ENCODE measurements at regions not wholly inside any gene's neighbourhood (a gene's known extent, or its start where the extent isn't known, plus 50 kb on each side); places are given as distances from the start of the nearest gene placed in this dataset.
"Not testable (repeated sequence)": the region's sequence is repeated elsewhere in the genome, so short reads cannot be mapped to it uniquely, and the experiment has no call there.

DNA sequence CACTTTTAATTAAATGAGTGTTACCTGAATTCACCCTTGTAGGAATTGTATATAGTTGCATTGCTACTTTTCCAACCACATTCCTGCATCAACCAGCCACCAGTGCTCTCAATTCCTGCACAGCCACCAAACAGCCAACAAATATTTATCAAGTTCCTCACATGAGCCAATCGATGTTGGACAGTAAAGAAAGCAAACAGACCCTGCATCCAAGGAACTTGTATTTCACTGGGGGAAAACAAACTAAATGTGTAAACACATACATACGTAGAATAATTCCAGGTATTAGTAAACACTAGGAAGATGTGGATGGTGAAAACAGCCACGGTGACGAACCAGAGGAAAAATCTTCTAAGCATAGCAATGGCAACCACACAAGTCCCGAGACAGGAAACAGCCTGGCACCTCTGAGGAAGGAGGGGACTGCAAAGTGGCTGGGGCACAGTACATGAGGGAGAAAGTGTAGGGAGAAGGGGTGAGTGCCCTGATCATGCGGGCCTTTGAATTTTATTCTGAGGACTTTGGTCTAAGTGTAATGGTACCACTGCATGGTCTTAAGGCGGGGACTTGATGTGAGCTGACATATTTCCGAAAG is 111.2 kb downstream of the XRCC2 start:
- no peak overlapping the region for H3K4me3 Mint-ChIP-seq
- H3K4me1 Mint-ChIP-seq (ENCODE audit: low read depth): peaks cover 6% of the 10 kb centered on the region
- no peaks in the 10 kb centered on the region for H3K36me3 Mint-ChIP-seq (ENCODE audit: low read depth)
- H3K27me3 Mint-ChIP-seq: peaks cover 9% of the 10 kb centered on the region
- H3K27ac Mint-ChIP-seq: no peak overlapping the region
- intact Hi-C loops (cut with micrococcal nuclease): no loop called here
- no peaks in the 10 kb centered on the region for H3K9me3 Mint-ChIP-seq

DNA sequence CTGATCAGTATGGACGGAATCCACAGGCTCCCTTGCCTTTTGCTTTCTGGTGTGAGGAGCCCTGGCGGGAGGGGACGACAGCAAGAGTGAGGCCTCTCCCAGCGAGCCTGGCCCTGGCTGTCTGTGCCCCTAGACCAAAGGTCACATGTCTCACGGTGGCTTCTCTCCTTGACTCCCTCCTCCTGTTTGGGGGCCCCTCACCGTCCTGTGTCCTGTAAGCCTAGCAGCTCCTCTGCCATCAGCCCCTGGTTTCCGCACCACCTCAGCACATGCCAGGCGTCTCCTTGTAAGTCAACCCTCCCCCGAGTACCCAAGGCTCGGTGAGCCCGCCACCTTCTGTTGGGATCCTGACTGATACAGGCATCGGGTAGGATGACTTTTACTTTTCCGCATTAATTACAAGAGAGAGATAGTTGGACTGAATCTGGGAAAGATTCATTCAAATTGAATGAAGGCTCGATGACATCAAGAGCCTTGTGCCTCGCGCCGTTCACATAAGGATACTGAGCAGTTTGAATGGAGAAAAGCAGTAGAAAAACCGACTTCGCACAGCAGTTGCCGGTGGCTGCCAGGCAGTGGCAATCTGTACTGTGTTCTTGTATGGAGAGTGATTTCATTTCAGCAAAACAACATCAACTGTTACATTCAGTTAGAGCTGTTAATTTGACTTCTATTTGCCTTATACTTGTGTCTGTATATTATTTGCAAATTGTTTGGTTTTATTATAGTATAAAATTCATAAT is 119.8 kb downstream of the XRCC2 start:
- Mint-ChIP-seq H3K9me3 (no peaks in the 10 kb centered on the region), H3K27ac (no peak overlapping the region), H3K4me3 (no peak overlapping the region), H3K36me3 (ENCODE audit: low read depth) (no peaks in the 10 kb centered on the region), H3K4me1 (ENCODE audit: low read depth) (no peaks in the 10 kb centered on the region), H3K27me3 (no peaks in the 10 kb centered on the region)
- intact Hi-C loops (cut with micrococcal nuclease): no loop called here

DNA sequence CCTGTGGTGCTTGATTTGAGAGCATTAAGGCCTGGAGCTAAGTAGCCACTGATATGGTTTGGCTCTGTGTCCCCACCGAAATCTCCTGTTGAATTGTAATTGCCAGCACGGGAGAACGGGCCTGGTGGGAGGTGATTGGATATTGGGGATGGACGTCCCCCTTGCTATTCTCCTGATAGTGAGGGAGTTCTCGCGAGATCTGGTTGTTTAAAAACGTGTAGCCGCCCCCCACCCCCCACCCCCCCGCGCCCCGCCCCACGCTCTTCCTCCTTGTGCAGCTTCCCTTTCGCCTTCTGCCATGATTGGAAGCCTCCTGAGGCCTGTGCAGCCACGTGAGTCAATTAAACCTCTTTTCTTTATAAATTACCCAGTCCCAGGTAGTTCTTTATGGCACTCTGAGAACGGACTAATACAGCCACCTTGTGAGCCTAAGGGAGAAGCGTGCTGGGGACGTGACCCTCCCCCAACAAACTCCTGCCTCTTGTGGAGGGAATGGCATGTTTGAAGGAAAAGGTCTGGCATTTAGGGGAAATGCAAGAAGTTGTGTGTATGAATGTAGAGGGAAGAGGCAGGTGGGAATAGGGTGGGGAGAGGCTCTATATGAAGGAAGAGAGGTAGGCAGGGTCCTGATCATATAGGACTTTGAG is 118.0 kb upstream of the KMT2C start:
- Mint-ChIP-seq H3K4me3 (no peak overlapping the region), H3K36me3 (ENCODE audit: low read depth) (no peaks in the 10 kb centered on the region), H3K27ac (no peak overlapping the region), H3K27me3 (peaks cover 2% of the 10 kb centered on the region), H3K4me1 (ENCODE audit: low read depth) (no peaks in the 10 kb centered on the region), H3K9me3 (no peaks in the 10 kb centered on the region)
- intact Hi-C loops (cut with micrococcal nuclease): no loop called here

DNA sequence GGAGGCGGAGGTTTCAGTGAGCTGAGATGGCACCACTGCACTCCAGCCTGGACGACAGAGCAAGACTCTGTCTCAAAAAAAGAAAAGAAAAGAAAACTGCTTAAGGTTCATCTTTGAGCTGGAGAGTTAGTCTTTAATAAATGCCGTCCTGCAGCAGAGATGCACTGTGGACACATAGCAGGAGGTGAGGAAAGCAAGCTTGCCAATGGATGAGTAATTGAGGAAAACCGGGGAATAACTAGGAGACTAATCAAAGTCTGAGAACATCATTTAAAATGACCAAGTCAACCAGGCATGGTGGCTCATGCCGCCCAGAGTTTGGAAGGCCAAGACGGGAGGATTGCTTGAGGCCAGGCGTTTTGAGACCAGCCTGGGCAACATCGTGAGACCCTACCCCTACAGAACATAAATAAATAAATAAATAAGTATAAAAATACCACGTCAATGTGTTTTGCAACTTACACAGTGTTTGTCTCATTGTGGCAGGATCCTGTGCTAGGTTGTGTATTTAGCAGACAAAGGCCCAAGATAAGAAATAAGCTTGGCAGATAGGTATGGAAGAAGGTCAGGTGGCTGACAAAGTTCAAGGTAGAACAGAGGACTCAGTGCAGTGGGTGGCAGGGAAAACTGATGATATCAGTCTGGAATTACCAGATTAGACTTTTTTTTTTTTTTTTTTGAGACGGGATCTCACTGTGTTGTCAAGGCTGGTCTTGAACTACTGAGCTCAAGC is 115.7 kb upstream of the KMT2C start:
- peaks cover 2% of the 10 kb centered on the region for H3K27me3 Mint-ChIP-seq
- H3K4me1 Mint-ChIP-seq (ENCODE audit: low read depth): no peaks in the 10 kb centered on the region
- H3K36me3 Mint-ChIP-seq (ENCODE audit: low read depth): no peaks in the 10 kb centered on the region
- no peaks in the 10 kb centered on the region for H3K9me3 Mint-ChIP-seq
- H3K4me3 Mint-ChIP-seq: no peak overlapping the region
- no peak overlapping the region for H3K27ac Mint-ChIP-seq
- intact Hi-C loops (cut with micrococcal nuclease): no loop called here

DNA sequence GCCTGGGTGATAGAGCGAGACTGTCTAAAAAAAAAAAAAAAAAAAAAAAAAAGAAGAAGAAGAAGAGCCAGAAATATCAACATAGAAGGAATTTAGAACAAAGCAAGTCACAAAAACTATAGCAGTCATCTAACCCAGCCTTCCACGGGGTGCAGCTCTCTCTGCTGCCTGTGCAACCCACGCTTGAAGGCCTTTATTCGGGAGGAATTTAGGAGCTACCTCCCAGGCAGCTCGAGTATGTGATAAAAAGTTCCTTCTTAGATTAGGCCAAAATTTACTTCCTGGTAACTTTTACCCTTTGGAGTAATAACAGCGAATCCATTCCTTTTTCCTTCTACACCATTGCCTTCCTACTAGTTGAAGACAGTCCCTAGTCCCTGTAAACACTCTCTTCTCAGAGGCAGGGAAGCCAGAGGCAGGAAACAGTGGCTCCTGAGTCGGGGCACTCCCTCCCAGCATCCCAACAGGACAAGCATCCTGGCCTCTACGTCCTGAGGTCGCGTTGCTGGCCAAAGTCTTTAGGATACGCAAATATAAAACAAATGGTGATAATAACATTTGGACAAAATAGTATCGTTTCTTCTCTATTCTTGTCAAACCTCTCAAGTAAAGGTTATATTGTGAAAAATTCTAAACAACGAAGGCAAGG is 109.3 kb upstream of the KMT2C start:
- Mint-ChIP-seq H3K27ac (no peak overlapping the region), H3K4me3 (no peak overlapping the region), H3K36me3 (ENCODE audit: low read depth) (no peaks in the 10 kb centered on the region), H3K4me1 (ENCODE audit: low read depth) (no peaks in the 10 kb centered on the region), H3K9me3 (no peaks in the 10 kb centered on the region), H3K27me3 (no peaks in the 10 kb centered on the region)
- intact Hi-C loops (cut with micrococcal nuclease): no loop called here

DNA sequence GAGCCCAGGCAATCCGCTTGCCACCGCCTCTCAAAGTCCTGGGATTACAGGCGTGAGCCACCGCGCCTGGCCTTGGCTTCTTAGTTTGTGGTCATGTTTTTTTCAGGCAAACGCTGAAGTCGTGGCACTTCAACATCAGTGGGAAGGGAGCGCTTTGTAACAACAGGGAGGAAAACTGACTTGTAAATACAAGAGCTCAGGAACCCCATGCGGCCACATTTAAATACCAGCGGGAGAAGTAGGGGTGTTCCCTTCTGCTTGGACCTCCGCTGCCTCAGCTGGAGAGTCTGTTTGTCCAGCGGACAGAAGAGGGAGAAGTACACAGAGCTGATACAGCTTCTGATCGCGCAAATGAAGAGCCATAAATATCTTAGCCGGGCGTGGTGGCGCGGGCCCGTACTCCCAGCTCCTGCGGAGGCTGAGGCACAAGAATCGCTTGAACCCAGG is 108.7 kb upstream of the KMT2C start:
- no peaks in the 10 kb centered on the region for H3K4me1 Mint-ChIP-seq (ENCODE audit: low read depth)
- no peak overlapping the region for H3K4me3 Mint-ChIP-seq
- H3K27ac Mint-ChIP-seq: no peak overlapping the region
- no peaks in the 10 kb centered on the region for H3K36me3 Mint-ChIP-seq (ENCODE audit: low read depth)
- intact Hi-C loops (cut with micrococcal nuclease): no loop called here
- H3K9me3 Mint-ChIP-seq: no peaks in the 10 kb centered on the region
- no peaks in the 10 kb centered on the region for H3K27me3 Mint-ChIP-seq

DNA sequence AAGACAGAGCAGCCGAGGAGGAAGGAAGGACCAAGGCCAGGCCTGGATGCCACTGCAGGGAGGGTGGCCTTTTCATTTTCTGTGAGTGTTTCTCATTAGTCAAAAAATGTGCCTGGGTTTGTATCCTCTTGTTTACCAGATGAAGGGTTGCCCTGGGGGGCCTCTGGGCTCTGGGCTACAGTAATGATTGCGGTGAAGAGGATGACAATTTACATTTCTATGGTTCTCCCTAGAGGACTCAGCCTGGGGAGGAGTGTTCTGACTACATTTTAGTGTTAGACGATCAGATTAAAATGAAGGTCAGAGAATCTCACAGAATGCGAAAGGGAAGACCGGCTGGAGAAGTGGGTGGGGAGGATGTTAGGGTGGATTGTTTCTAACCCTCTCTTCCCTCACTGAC is 108.0 kb upstream of the KMT2C start:
- Mint-ChIP-seq H3K36me3 (ENCODE audit: low read depth) (no peaks in the 10 kb centered on the region), H3K27me3 (no peaks in the 10 kb centered on the region), H3K4me3 (no peak overlapping the region), H3K27ac (no peak overlapping the region), H3K9me3 (no peaks in the 10 kb centered on the region), H3K4me1 (ENCODE audit: low read depth) (no peaks in the 10 kb centered on the region)
- intact Hi-C loops (cut with micrococcal nuclease): no loop called here

DNA sequence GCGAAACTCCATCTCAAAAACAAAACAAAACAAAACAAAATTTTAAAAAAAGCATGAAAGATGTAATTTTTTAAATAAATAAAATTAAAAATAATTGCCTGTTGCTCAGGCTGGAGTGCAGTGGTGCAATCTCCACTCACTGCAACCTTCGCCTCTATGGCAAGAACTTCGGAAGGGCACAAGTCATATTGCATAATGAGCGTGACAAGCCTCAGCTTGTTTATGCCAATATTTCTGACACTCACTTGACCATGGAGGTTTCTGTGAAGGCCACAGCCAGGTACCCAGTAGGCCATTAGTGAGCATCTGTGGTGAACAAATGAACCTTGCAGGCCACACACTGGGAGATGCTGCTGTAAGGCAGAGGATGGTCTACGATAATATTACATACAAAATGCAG is 106.1 kb upstream of the KMT2C start:
- intact Hi-C loops (cut with micrococcal nuclease): no loop called here
- H3K4me1 Mint-ChIP-seq (ENCODE audit: low read depth): no peaks in the 10 kb centered on the region
- no peaks in the 10 kb centered on the region for H3K36me3 Mint-ChIP-seq (ENCODE audit: low read depth)
- no peak overlapping the region for H3K27ac Mint-ChIP-seq
- no peak overlapping the region for H3K4me3 Mint-ChIP-seq
- no peaks in the 10 kb centered on the region for H3K9me3 Mint-ChIP-seq
- peaks cover under 1% of the 10 kb centered on the region for H3K27me3 Mint-ChIP-seq

DNA sequence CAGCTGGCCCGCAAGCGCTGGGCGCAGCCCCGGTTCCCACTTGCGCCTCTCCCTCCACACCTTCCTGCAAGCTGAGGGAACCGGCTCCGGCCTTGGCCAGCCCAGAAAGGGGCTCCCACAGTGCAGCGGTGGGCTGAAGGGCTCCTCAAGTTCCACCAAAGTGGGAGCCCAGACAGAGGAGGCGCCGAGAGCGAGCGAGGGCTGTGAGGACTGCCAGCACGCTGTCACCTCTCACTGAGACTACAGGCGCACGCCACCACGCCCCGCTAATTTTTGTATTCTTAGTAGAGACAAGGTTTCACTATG is 103.3 kb upstream of the KMT2C start:
- H3K4me3 Mint-ChIP-seq; intact Hi-C loops (cut with micrococcal nuclease); H3K27me3 Mint-ChIP-seq; H3K4me1 Mint-ChIP-seq (ENCODE audit: low read depth); H3K36me3 Mint-ChIP-seq (ENCODE audit: low read depth); H3K27ac Mint-ChIP-seq; H3K9me3 Mint-ChIP-seq: not testable (repeated sequence)

DNA sequence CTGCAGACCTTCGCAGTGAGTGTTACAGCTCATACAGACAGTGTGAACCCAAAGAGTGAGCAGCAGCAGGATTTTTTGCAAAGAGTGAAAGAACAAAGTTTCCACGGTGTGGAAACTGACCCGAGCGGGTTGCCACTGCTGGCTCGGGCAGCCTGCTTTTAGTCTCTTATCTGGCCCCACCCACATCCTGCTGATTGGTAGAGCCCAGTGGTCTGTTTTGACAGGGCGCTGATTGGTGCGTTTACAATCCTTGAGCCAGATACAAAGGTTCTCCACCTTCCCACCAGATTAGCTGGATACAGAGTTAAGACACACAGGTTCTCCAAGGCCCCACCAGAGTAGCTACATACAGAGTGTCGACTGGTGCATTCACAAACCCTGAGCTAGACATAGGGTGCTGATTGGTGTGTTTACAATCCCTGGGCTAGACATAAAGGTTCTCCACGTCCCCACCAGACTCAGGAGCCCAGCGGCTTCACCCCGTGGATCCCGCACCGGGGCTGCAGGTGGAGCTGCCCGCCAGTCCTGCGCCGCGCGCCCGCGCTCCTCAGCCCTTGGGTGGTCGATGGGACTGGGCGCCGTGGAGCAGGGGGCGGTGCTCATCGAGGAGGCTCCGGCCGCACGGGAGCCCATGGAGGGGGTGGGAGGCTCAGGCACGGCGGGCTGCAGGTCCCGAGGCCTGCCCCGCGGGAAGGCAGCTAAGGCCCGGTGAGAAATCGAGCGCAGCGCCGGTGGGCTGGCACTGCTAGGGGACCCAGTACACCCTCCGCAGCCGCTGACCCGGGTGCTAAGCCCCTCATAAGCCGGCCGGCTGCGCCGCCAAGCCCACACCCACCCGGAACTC is 102.8 kb upstream of the KMT2C start:
- intact Hi-C loops (cut with micrococcal nuclease); H3K4me3 Mint-ChIP-seq; H3K4me1 Mint-ChIP-seq (ENCODE audit: low read depth); H3K36me3 Mint-ChIP-seq (ENCODE audit: low read depth); H3K9me3 Mint-ChIP-seq; H3K27me3 Mint-ChIP-seq; H3K27ac Mint-ChIP-seq: not testable (repeated sequence)

DNA sequence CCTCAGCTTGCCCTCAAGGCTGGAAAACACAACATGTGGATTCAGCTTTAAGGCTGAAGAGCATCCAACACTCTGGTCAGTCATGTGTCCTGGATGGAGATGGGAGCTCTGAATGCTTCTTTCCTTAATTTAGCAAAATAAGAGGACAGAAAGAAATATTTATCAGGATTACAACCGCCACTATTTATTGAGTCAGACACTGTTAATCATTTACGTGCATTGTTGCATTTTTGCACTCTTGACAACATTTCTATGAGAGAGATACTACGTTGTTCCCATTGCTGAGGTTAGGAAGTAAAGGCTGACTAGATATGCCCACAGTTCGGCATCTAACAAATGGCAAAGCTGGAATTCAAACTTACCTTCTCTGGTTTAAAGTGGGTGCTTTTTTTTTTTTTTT is 101.8 kb upstream of the KMT2C start:
- peaks cover 3% of the 10 kb centered on the region for H3K27me3 Mint-ChIP-seq
- no peaks in the 10 kb centered on the region for H3K4me1 Mint-ChIP-seq (ENCODE audit: low read depth)
- no peaks in the 10 kb centered on the region for H3K9me3 Mint-ChIP-seq
- intact Hi-C loops (cut with micrococcal nuclease): no loop called here
- H3K36me3 Mint-ChIP-seq (ENCODE audit: low read depth): no peaks in the 10 kb centered on the region
- H3K4me3 Mint-ChIP-seq: no peak overlapping the region
- H3K27ac Mint-ChIP-seq: no peak overlapping the region

DNA sequence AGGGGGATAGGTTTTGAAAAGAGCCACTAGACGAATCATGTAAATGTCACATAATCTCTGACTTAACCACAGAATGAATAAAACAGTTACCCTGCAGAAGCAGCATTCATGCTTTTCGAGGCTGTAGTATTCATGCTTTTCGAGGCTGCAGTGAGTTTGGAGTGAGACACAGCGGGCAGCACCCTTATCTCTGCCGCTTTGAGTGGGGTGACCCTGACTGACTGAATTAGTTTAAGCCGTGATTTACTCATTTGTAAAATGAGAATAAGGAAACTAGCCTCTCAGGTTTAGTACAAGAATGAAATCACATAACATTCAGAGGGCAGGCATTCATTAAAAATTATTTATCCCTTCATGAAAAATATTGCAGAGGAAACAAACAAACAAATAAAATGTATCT is 92.8 kb upstream of the KMT2C start:
- no peaks in the 10 kb centered on the region for H3K27me3 Mint-ChIP-seq
- no peak overlapping the region for H3K4me3 Mint-ChIP-seq
- H3K27ac Mint-ChIP-seq: no peak overlapping the region
- no peaks in the 10 kb centered on the region for H3K36me3 Mint-ChIP-seq (ENCODE audit: low read depth)
- intact Hi-C loops (cut with micrococcal nuclease): no loop called here
- H3K9me3 Mint-ChIP-seq: no peaks in the 10 kb centered on the region
- no peaks in the 10 kb centered on the region for H3K4me1 Mint-ChIP-seq (ENCODE audit: low read depth)

DNA sequence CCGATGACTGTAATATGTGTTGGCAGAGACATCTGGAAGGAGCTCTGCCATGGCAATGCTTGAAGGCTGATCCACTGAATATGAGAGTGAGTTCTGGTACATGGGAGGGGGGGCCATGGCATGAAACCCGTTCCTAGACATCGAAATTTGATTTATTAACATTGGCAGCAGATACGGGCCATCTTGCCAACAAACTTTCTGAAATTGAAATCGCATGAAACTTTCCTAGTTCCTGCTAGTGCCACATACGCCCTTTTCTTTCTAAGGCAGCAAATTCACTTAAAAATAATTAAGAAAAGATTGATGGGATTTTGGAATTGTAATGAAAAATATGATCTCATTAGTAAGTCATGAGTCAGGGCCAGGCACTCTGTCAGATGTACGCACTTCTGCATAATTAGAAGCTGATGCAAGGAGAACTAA is 91.8 kb upstream of the KMT2C start:
- Mint-ChIP-seq H3K4me3 (no peak overlapping the region), H3K27me3 (peaks cover under 1% of the 10 kb centered on the region), H3K9me3 (no peaks in the 10 kb centered on the region), H3K4me1 (ENCODE audit: low read depth) (peaks cover 4% of the 10 kb centered on the region), H3K27ac (no peak overlapping the region), H3K36me3 (ENCODE audit: low read depth) (no peaks in the 10 kb centered on the region)
- intact Hi-C loops (cut with micrococcal nuclease): no loop called here
